ENCODE measurements at regions not wholly inside any gene's neighbourhood (a gene's known extent, or its start where the extent isn't known, plus 50 kb on each side); places are given as distances from the start of the nearest gene placed in this dataset.

- TF ChIP-seq EP300 (IDR thresholded peaks at IDR 0.05) = no peak
- no peak for TF ChIP-seq POLR2AphosphoS5 (IDR thresholded peaks at IDR 0.05)
Observed at GRCh38 chr10:124170631-124171030, 77.2 kb upstream of the CHST15 start.

Data from gastroesophageal sphincter (tissue), 2 donors.